ENCODE measurements at regions not wholly inside any gene's neighbourhood (a gene's known extent, or its start where the extent isn't known, plus 50 kb on each side); places are given as distances from the start of the nearest gene placed in this dataset.

GRCh38 chr5:124683917-124684555, 62.4 kb downstream of the ZNF608 start:
- no peaks in the 10 kb centered on the region for H3K9me3 ChIP-seq
- no peak for DNase-seq (ENCODE audit: low spot score in 2 of 2)
- no peaks in the 10 kb centered on the region for H3K36me3 ChIP-seq
- H3K4me3 ChIP-seq: no peak overlapping the region
- peaks cover 3% of the 10 kb centered on the region for H3K4me1 ChIP-seq
- WGBS: 69% methylated on average over 2 of the region's 2 CpGs
- TF ChIP-seq CTCF (IDR thresholded peaks at IDR 0.05): no peak
- TF ChIP-seq POLR2AphosphoS5 (IDR thresholded peaks at IDR 0.05): no peak
- no peak for TF ChIP-seq EP300 (IDR thresholded peaks at IDR 0.05)
- no peak for TF ChIP-seq POLR2A (IDR thresholded peaks at IDR 0.05)
- no peak overlapping the region for H3K27ac ChIP-seq
- H3K27me3 ChIP-seq: no peaks in the 10 kb centered on the region

- Histone ChIP-seq H3K36me3 (no peaks in the 10 kb centered on the region), H3K9me3 (no peaks in the 10 kb centered on the region), H3K27me3 (no peaks in the 10 kb centered on the region), H3K27ac (no peak overlapping the region), H3K4me3 (no peak overlapping the region), H3K4me1 (peaks cover 16% of the 10 kb centered on the region)
- DNase-seq (ENCODE audit: low spot score in 2 of 2): no peak
- 89% methylated on average over 4 of the region's 4 CpGs for WGBS
- TF ChIP-seq EP300 (IDR thresholded peaks at IDR 0.05) (no peak), POLR2AphosphoS5 (IDR thresholded peaks at IDR 0.05) (no peak), POLR2A (IDR thresholded peaks at IDR 0.05) (no peak), CTCF (IDR thresholded peaks at IDR 0.05) (no peak)
These were observed 66.8 kb downstream of the ZNF608 start for GRCh38 chr5:124679578-124680199.

- TF ChIP-seq CTCF (IDR thresholded peaks at IDR 0.05): peak in 1 of 2 donors; percentile 1
- TF ChIP-seq EP300 (IDR thresholded peaks at IDR 0.05): no peak
- Histone ChIP-seq H3K9me3 (no peaks in the 10 kb centered on the region), H3K4me3 (no peak overlapping the region), H3K4me1 (peaks cover 16% of the 10 kb centered on the region), H3K27ac (no peak overlapping the region), H3K27me3 (no peaks in the 10 kb centered on the region), H3K36me3 (no peaks in the 10 kb centered on the region)
- no peak for DNase-seq (ENCODE audit: low spot score in 2 of 2)
- 70% methylated on average over 8 of the region's 8 CpGs for WGBS
These were observed 67.4 kb downstream of the ZNF608 start for GRCh38 chr5:124678922-124679519.

- H3K4me3 ChIP-seq: no peak overlapping the region
- no peaks in the 10 kb centered on the region for H3K9me3 ChIP-seq
- H3K4me1 ChIP-seq: peaks cover 16% of the 10 kb centered on the region
- no peak overlapping the region for H3K27ac ChIP-seq
- no peak for DNase-seq (ENCODE audit: low spot score in 2 of 2)
- TF ChIP-seq POLR2AphosphoS5 (IDR thresholded peaks at IDR 0.05) (no peak), POLR2A (IDR thresholded peaks at IDR 0.05) (no peak), CTCF (IDR thresholded peaks at IDR 0.05) (no peak), EP300 (IDR thresholded peaks at IDR 0.05) (no peak)
- H3K36me3 ChIP-seq: no peaks in the 10 kb centered on the region
- no peaks in the 10 kb centered on the region for H3K27me3 ChIP-seq
- 72% methylated on average over 4 of the region's 4 CpGs for WGBS
These were observed 68.0 kb downstream of the ZNF608 start for GRCh38 chr5:124678468-124678867.
